ENCODE measurements at regions not wholly inside any gene's neighbourhood (a gene's known extent, or its start where the extent isn't known, plus 50 kb on each side); places are given as distances from the start of the nearest gene placed in this dataset.

DNA sequence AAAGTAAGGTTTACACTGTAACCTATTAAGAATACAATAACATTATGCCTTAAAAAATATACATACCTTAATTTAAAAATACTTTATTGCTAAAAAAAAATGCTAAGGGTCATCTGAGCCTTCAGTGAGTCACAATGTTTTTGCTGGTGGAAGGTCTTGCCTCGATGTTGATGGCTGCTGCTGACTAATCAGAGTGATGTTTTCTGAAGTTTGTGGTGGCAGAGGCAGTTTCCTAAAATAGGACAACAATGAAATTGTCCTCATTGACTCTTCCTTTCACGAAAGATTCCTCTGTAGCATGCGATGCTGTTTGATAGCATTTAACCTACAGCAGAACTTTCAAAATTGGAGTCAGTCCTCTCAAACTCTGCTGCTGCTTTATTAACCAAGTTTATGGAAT lies 97.6 kb downstream of the FAT3 start:
- ATAC-seq: no peak

DNA sequence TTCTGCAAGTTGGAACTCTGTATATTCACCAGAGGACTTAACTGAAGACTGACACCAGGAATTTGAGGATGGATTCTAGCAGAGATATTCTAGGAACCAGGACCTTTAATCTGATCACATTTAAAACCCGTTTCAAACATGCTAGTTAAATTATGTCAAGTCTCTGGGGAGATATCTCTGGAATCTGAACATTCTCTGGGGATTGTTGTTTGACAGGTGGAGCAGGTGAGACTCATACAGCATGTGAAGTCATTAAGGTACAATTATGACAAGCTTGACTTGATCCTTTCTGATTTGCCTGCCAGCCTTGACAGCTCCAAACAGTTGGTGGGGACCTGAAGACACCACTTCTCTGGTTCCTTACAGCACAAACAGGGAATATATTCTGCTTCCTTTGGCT lies 100.3 kb downstream of the FAT3 start:
- ATAC-seq: no peak

DNA sequence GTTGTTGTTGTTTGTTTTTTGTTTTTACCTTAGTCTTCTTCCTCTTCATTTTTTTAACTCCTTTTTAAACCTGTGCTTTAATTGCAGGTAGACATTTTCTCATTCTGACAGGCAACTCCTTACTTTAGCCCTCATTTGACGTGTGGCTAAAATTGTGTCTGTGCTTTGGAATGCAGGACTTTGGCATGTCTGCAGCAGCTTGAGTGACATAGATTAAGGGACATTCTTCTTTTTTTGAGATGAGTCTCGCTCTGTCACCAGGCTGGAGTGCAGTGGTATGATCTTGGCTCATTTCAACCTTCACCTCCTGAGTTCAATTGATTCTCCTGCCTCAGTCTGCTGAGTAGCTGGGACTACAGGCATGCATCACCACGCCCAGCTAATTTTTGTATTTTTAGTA lies 100.8 kb downstream of the FAT3 start:
- no peak for ATAC-seq

DNA sequence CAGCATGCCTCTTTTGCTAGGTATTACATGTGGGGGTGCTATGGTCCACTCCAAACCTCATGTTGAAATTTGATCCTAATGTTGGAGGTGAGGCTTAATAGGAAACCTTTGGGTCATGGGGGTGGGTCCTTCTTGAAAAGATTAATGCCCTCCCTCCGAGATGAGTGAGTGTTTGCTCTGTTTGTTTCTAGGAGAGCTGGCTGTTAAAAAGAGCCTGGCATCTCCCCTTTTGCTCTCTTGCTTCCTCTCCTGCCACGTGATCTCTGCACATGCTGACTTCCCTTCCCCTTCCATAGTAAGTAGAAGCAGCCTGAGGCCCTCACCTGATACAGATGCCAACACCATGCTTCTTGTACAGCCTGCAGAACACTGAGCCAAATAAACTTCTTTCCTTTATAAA lies 104.5 kb downstream of the FAT3 start:
- ATAC-seq: no peak

DNA sequence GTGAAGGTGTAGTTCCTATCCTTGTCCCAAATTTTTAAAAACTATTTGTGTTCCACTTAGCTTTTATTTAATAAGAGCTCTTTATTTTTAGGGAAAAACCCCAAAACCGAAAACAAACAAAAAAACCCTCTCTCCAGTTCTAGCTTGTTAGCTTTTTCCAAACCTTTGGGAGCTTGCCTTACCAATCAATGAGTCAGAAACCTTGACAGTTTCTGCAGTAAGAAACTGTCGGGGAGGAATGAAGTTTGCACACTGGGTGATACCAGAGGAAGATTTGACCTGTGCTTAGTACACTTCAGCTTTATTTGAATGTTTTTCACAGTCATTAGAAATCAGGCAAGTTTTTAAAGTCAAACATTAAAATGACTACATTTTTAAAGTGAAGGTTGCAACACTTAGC lies 105.0 kb downstream of the FAT3 start:
- ATAC-seq: peak; percentile 32

DNA sequence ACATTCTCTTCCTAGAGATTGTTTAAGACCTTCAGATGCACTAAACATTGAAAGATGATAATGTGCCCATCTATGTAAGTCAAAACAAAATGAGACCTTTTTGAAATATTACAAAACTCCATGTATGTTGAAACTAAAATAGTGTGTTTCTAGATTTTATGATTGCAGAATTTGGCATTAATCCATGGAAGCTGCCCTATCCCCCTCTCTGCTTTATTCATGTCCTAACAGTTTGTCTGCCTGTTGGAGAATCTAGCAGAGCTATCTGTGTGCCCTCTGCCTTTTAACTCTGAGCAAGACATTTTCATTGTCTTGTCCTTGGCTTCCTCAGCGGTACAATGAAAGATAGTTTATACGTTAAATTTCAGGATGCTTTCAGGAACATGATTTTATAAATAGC lies 105.5 kb downstream of the FAT3 start:
- ATAC-seq: no peak

DNA sequence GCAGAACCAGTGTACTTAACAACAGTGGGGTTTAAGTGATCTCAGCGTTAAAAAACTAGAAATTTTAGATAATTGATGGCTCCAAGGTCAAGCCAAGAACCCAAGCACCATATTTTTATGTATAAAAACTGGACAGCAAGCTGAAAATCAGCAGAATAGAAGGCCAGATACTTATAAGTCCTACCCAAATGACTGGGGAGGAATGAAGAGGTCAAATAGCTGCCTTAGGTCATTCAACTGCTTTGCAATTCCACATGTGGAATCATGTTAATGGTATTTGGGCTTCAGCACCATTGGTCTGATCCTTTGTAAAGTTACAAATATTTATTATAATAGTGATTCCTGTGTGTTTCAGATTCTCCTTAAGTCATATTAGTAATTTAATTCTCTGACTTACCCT lies 108.4 kb downstream of the FAT3 start:
- no peak for ATAC-seq

DNA sequence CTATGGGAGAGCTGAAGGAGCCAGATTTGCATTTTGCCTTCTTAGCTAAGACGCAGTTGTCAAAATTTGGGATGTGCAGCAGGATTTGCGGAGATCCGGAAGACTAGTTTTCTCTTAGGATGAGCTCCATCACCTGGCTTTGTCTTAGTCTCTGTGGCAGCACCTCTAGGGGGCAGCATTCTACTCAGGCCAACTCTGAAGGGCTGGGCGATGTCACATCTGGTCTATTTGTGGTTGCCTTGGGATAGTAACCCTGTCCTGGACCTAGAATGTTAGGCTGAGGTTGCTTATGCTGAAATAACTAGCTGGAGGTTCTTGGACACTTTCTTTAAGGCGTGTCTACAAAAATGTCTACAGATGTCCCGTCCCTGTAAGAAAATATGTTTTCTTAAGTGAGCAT lies 116.2 kb downstream of the FAT3 start:
- ATAC-seq: no peak

DNA sequence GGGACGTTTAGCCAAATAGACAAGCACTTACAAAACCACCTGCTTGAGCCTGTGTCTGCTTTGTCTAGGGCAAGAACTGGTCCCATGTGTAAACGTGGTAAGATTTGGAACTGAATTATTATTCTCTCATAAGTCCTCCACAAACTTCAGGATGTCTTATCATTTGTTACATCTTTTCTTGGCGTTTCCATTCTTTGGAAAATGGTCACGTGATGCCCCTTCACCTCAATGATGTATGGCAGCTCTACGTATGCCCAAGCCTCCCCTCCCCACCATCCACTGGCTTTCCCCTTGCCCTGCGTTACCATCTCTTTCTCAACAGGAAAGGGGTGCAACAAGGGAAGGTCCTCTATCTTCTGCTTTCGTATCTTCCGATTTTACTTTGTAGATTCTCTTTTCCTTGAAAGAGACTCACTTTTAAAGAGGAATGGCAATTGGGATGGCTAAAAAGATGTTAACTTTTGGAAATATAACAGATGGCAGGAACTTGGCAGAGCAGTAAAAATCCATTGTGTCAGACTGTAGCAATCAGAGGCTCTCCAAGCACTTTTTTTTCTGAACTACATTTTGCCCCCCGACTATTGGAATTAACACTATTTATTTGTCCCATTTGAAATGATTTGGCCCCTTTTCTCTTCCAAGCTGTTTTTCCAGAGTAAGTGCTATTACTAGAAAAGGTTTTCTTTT lies 117.6 kb downstream of the FAT3 start:
- no peak for ATAC-seq

DNA sequence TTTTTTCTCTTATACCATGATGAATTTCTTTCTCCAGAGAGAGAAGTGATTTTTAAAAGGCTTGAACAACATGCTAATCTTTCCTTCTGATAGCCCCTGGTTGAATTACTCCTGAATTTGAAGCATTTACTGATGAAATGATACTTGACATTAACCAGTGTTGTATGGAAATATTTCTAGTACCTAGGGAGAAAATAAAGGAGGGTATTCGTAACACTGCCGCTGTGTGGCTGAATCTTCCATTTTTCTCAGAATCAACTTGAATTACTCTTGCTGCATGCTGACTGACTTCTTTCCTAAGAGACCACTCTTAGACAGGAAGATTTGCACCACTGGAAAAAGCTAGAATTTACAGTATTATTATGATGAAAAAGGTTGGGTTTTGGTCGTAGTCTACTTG lies 118.3 kb downstream of the FAT3 start:
- ATAC-seq: no peak

DNA sequence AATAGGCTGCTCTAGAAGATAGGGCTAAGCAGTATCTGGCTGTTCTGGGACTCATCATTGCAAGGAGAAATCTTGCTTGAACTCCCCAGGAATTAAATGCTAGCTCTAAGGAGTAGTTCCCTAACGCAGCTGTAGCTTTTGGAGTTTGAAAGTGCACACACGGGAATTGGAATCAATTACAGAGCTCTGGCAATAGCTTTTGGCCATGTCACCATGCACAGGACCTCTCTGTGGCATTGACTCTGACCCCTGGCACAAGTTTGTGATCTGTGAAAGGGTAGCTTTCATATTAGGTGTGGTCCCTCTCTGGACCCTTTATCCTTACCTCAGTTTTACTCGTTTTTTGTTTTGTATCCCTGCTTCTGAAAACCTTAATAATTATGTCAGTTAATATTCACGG lies 121.6 kb downstream of the FAT3 start:
- no peak for ATAC-seq

DNA sequence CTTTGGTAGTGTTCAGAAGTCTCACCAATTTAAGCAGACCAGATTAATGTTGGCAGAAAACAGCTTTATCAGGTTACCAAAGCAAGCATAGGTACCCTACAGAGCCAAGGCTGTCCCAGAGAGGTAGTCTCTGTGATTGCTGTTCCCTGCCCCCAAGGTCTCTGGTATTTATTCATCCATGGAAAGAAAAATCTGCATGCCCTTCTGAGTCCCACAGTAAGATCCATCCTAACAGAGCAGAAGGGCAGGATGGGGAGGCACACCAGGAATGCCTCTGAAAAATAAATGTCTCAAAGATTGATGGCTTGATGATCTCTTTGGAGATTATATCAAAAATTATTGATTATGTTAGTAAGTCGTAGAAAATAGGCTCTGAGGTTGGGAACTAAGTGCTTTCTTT lies 122.8 kb downstream of the FAT3 start:
- no peak for ATAC-seq

DNA sequence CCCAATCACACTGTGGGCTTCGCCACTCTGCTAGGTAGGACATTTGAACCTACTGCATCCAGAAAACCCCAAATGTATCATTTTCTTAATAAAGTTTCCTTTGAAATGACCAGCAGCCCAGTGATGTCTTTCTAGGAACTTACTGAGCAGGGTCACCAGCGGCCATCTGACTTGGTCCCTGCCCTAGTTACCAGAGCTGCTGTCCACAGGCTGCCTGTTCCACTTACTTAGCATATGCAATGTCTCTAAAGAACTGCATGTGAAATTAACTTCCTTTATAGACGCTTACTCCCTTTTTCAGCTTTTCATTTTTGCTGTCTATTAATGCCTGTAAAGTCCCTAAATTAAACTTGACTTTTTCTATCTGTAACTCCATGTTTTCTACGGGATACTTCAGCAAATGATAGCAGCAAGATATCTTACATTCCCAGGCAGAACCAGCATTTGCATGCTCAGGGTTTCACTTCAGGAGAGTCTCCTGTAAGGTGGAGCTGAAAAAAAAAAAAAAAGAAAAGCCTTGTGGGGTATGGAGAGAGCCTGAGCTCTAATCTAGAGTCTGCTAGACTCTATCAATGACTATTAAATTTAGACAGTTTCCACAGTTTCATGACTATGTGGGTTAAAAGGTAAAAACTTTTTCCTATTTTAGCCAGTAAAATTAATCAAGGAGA lies 125.0 kb downstream of the FAT3 start:
- no peak for ATAC-seq

DNA sequence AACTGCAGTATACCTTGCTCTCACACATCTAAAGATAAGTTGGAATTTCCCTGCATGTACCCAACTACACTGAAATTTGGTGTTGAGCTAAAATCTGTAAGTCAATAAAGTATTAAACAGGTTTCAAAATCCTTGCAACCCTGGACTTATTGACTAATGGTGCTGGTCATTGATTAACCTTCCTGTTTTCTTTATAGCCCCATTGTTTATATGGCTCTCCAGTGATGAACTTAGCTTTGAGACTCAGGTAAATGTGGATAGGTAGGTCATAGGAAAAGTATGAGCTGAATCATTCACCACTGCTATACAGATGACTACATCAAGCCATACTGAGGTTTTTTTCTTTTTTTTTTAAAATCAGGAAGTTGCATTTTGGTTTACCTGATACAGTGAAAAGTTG lies 132.7 kb downstream of the FAT3 start:
- ATAC-seq: no peak

DNA sequence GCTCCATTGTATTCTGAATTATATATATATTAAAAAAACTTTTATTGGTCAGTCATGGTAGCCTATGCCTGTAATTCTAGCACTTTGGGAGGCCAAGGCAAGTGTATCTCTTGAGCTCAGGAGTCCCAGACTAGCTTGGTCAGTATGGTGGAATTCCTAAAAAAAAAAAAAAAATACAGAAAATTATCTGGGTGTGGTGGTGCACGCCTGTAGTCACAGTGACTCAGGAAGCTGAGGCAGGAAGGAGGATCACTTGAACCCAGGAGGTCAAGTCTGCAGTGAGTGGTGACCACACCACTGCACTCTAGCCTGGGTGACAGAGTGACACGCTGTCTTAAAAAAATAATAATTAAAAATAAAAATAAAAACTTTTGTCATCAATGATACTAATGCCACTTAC lies 133.2 kb downstream of the FAT3 start:
- no peak for ATAC-seq

DNA sequence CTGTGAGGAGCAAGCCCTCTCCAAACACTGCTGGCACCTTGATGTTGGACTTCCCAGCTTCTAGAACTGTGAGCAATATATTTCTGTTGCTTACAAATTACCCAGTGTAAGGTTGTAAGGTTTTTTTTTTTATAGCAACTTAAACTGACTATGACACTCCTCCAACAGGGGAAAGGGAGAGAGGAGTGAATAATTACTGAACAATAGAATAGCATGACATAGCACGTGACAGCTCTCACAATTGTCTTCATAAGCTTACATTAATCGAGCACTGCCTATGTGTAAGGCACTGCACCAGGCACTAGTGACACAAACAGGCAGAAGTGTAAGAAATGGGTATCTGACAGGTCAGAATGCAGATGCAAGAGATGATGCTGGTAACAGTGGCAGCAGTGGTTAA lies 136.9 kb downstream of the FAT3 start:
- no peak for ATAC-seq

DNA sequence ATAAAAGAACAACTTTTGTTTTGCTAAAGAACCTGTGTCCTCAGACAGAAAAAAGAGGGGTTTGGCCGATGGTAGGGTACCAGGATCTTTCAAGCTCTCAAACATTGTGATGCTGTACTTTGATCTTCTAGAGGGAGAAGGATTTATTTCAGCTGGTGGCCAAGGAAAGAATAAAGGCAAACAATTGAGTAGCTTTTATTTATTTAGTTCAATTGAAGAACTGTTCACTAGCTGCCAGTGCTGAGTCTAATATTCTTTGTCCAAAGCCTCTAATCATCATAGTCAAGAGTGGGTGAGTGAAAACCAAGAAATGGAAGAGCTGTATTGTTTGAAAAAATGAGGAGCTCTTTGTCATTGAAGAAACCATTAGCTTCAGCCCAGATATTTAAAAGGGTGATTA lies 138.4 kb downstream of the FAT3 start:
- ATAC-seq: no peak

DNA sequence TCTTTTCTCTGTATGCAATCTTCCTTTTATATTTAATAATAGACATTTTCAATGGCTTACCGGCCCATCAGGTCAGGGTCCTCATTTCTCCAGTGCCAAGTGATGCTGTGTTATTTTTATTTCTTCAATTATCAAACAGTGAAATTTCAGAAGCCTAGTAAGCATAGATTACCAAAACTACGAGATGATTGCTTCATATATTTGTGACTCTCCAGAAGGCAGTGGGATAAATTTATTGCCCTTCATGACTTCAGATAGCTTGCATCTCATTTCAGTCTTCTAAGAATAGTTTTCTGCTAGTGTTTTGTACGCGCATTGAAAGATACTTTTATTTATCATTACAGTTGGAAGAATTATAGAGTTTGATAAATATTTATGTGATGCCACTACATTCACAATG lies 139.6 kb downstream of the FAT3 start:
- no peak for ATAC-seq

DNA sequence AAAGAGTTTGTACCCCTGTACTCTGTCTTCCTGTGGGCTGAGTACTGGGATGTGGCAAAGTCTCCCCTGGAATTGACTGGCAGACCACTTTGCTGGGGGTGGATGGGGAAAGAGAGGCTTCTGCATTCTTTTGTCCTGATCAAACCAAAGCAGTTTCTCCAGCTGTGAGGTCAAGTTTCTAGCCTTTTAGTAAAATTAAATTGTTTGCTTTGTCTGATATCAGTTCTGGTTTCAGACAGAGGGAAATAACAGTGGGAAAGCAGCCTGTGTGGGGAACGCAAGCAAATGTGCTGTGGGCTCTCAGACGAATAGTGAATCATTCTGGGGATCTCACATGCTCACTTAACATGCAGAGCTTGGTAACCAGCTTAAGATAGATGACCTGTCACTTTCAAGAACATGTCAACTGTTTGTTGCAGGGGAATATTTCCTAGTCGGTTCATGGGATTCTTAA lies 151.6 kb downstream of the FAT3 start:
- ATAC-seq: no peak

DNA sequence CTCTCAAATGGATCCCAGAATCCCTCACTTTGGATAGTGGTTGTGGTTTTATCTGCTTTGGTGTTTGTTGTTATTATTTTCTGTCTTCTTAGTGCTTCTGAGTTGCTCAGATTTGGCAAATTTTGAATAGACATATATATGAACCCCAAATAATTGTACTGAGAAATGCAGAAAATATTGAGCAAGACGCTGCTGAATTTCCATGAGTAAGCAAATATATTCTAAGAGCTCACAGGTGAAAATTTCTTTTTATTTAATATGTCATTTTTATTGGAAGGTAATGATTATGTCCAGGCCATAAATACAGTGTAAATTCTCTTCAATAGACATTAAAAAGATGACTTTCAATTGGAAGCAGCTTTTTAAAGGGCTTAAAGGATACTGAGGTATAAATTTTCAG lies 152.1 kb downstream of the FAT3 start:
- ATAC-seq: no peak

DNA sequence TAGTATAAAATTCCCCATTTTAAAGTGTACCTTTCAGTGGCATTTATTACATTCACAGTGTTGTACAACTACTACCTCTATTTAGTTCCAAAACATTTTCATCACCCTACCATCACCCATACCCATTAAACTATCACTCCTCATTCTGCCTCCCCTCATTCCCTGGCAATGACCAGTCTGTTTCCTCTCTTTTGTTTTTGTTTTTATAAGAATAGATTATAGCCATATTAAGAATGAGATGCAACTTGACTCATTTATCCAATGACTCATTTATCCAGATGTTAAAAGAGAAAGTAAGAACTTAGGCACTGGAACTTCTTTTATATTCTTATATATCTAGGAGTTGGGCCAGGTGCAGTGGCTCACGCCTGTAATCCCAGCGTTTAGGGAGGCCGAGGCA lies 156.3 kb downstream of the FAT3 start:
- ATAC-seq: no peak

DNA sequence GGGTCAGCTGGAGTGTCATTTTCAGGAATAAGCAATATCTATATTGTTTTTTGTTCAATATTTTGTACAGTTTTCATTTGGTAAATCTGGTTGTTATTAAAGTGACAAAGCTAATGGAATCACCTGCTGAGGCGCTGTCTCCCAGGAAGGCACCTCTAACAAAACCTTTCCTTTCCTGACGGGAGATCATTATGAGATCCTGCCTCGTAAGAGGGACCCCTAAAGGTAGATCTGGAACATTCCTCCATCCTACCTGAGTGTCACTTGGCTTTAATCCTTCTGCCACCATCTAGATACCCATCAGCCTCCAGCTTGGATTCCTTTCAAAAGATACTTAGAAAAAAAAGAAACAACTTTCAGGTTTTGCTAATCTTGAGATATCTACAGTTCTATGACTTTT lies 157.7 kb downstream of the FAT3 start:
- ATAC-seq: no peak

DNA sequence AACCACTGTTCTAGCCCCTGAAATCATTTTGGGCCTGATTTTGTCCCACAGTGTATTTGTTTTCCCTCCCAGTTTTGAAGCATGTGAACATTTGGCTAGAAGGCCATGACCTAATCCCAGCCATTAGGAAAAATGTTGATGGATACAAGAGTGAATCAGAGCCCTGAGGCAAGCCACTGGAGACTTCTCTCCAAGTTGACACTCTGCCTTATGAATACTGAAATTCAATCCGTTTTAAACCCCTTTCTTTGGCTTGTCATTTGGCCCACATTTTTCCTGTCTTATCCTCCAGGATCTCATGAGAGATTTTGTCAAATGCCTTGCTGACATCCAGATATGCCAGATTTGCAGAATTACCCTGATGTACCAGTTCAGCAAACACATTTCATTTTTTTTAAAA lies 158.8 kb downstream of the FAT3 start:
- no peak for ATAC-seq

DNA sequence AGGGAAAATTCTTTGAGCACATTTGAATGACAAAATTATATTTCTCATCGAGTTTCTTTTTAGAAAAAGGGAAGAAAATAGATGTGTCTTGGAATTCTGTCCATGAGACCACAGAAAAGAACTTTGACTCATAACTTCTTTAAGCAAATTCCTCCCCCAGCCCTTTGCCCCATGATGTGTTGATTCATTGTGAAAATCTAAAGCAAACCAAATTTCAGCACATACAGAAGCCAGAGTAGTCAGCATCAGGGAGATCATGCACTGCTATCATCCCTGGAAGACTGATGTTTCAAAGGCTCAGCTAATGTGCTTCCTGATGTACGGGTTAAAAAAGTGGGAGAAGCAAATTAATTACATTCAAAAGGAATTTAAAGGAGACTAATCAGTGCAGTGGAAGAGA lies 159.7 kb downstream of the FAT3 start:
- no peak for ATAC-seq

DNA sequence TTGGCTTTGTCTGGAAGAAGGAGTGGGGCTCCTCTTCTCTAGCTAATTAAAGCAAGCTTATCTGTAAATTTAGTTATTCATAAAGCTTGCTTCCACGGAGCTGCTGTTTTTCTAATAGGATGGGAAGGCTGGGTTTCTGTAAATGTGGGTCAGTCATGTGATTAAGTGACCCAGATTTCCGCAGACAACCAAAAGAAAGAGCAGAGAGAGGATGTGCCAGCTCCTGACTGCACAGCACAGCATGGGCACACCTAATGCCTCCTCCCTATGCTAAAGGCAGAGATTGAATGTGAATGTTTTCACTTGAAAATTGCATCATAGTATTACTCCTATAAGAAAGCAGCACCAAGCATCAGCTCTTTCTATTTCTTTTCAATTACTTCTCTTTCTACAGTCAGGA lies 160.2 kb downstream of the FAT3 start:
- ATAC-seq: no peak
